ENCODE measurements at regions not wholly inside any gene's neighbourhood (a gene's known extent, or its start where the extent isn't known, plus 50 kb on each side); places are given as distances from the start of the nearest gene placed in this dataset.

- no peak overlapping the region for H3K4me3 ChIP-seq
- H3K27ac ChIP-seq, result no peak overlapping the region
- TF ChIP-seq POLR2A (IDR thresholded peaks at IDR 0.05) (no peak), CTCF (IDR thresholded peaks at IDR 0.05) (no peak)
- H3K36me3 ChIP-seq, result no peaks in the 10 kb centered on the region
- DNase-seq, result no peak
- no peaks in the 10 kb centered on the region for H3K27me3 ChIP-seq
- no peaks in the 10 kb centered on the region for H3K4me1 ChIP-seq
- intact Hi-C loops (cut with DNase I; ENCODE audit: low total_unique reads), result no loop called here
- H3K9me3 ChIP-seq, result no peaks in the 10 kb centered on the region
These were observed 109.4 kb downstream of the RCN1 start for GRCh38 chr11:32200136-32200847.

- Histone ChIP-seq H3K27ac (no peak overlapping the region), H3K4me3 (no peak overlapping the region), H3K27me3 (no peaks in the 10 kb centered on the region), H3K4me1 (no peaks in the 10 kb centered on the region), H3K36me3 (no peaks in the 10 kb centered on the region), H3K9me3 (no peaks in the 10 kb centered on the region)
- DNase-seq, result no peak
- intact Hi-C loops (cut with DNase I; ENCODE audit: low total_unique reads), result no loop called here
- no peak for TF ChIP-seq POLR2A (IDR thresholded peaks at IDR 0.05)
- no peak for TF ChIP-seq CTCF (IDR thresholded peaks at IDR 0.05)
These were observed 113.9 kb downstream of the RCN1 start for GRCh38 chr11:32204751-32205150.

GRCh38 chr11:32210556-32210955 is 119.7 kb downstream of the RCN1 start:
- Histone ChIP-seq H3K9me3 (no peaks in the 10 kb centered on the region), H3K36me3 (no peaks in the 10 kb centered on the region), H3K4me3 (no peak overlapping the region), H3K27me3 (no peaks in the 10 kb centered on the region), H3K27ac (no peak overlapping the region), H3K4me1 (no peaks in the 10 kb centered on the region)
- DNase-seq, result no peak
- intact Hi-C loops (cut with DNase I; ENCODE audit: low total_unique reads), result no loop called here
- TF ChIP-seq POLR2A (IDR thresholded peaks at IDR 0.05), result no peak
- no peak for TF ChIP-seq CTCF (IDR thresholded peaks at IDR 0.05)

GRCh38 chr11:32213223-32213622 is 122.3 kb downstream of the RCN1 start:
- intact Hi-C loops (cut with DNase I; ENCODE audit: low total_unique reads), result no loop called here
- no peaks in the 10 kb centered on the region for H3K9me3 ChIP-seq
- H3K4me1 ChIP-seq, result no peaks in the 10 kb centered on the region
- no peak for TF ChIP-seq POLR2A (IDR thresholded peaks at IDR 0.05)
- no peak for TF ChIP-seq CTCF (IDR thresholded peaks at IDR 0.05)
- no peaks in the 10 kb centered on the region for H3K27me3 ChIP-seq
- no peaks in the 10 kb centered on the region for H3K36me3 ChIP-seq
- no peak overlapping the region for H3K4me3 ChIP-seq
- H3K27ac ChIP-seq, result no peak overlapping the region
- no peak for DNase-seq

- H3K4me3 ChIP-seq, result no peak overlapping the region
- H3K4me1 ChIP-seq, result no peaks in the 10 kb centered on the region
- no peaks in the 10 kb centered on the region for H3K27me3 ChIP-seq
- no peak for DNase-seq
- no peak for TF ChIP-seq POLR2A (IDR thresholded peaks at IDR 0.05)
- TF ChIP-seq CTCF (IDR thresholded peaks at IDR 0.05), result no peak
- no peaks in the 10 kb centered on the region for H3K36me3 ChIP-seq
- H3K9me3 ChIP-seq, result no peaks in the 10 kb centered on the region
- intact Hi-C loops (cut with DNase I; ENCODE audit: low total_unique reads), result no loop called here
- H3K27ac ChIP-seq, result no peak overlapping the region
These were observed 124.3 kb downstream of the RCN1 start for GRCh38 chr11:32215157-32215556.
